Head of caudate nucleus (tissue), 42 donors: ENCODE measurements at regions not wholly inside any gene's neighbourhood (a gene's known extent, or its start where the extent isn't known, plus 50 kb on each side); places are given as distances from the start of the nearest gene placed in this dataset.

ENCODE experiments used
- DNase-seq, 42 donors: peaks; one replicate each; pipeline versions ENCODE4 v3.0.0 to v3.0.0-alpha.2; 2020 to 2021; ENCODE audit warnings: mixed read lengths in 7 of 42
- intact Hi-C: fragments of 100-400 bp; cut with DNase I; formaldehyde crosslinking; loops from one replicate; pipeline ENCODE4 v1.15.0; 2022

- intact Hi-C loops, result no loop called here
- DNase-seq, result no peak
These were observed 595.4 kb downstream of the IRX1 start for GRCh38 chr5:4191041-4191440.

- intact Hi-C loops, result no loop called here
- no peak for DNase-seq
These were observed 596.1 kb downstream of the IRX1 start for GRCh38 chr5:4191703-4192102.

GRCh38 chr5:4192111-4192510 lies 596.5 kb downstream of the IRX1 start:
- intact Hi-C loops, result no loop called here
- no peak for DNase-seq

- no peak for DNase-seq
- intact Hi-C loops, result no loop called here
These were observed 601.1 kb downstream of the IRX1 start for GRCh38 chr5:4196744-4197143.

- no peak for DNase-seq
- intact Hi-C loops, result no loop called here
These were observed 601.5 kb downstream of the IRX1 start for GRCh38 chr5:4197151-4197550.

GRCh38 chr5:4198461-4198860 lies 602.8 kb downstream of the IRX1 start:
- intact Hi-C loops, result no loop called here
- DNase-seq, result no peak

- intact Hi-C loops, result no loop called here
- DNase-seq, result no peak
These were observed 603.6 kb downstream of the IRX1 start for GRCh38 chr5:4199049-4199841.

- intact Hi-C loops, result no loop called here
- DNase-seq, result no peak
These were observed 607.5 kb downstream of the IRX1 start for GRCh38 chr5:4203146-4203545.

- intact Hi-C loops, result no loop called here
- DNase-seq, result no peak
These were observed 608.9 kb downstream of the IRX1 start for GRCh38 chr5:4204276-4205141.

GRCh38 chr5:4205398-4205797 lies 609.8 kb downstream of the IRX1 start:
- intact Hi-C loops, result no loop called here
- DNase-seq, result peak in 2 of 42 donors; percentile 16 to 20

GRCh38 chr5:4206127-4206526 lies 610.5 kb downstream of the IRX1 start:
- no peak for DNase-seq
- intact Hi-C loops, result no loop called here

GRCh38 chr5:4207486-4207885 lies 611.9 kb downstream of the IRX1 start:
- intact Hi-C loops, result no loop called here
- no peak for DNase-seq

GRCh38 chr5:4208537-4208936 lies 612.9 kb downstream of the IRX1 start:
- intact Hi-C loops, result no loop called here

GRCh38 chr5:4208996-4209395 lies 613.4 kb downstream of the IRX1 start:
- intact Hi-C loops, result no loop called here
- peak in 1 of 42 donors; percentile 33 for DNase-seq

More at GRCh38 chr5:4208537-4208936, 612.9 kb downstream of the IRX1 start:
- peak in 1 of 42 donors; percentile 18 for DNase-seq

- DNase-seq, result peak in 1 of 42 donors; percentile 8
These were observed 616.6 kb downstream of the IRX1 start for GRCh38 chr5:4212071-4212739.

GRCh38 chr5:4212981-4213819 lies 617.6 kb downstream of the IRX1 start:
- intact Hi-C loops, result no loop called here
- DNase-seq, result no peak

More at GRCh38 chr5:4212071-4212739, 616.6 kb downstream of the IRX1 start:
- intact Hi-C loops, result no loop called here

GRCh38 chr5:4215143-4215542 lies 619.5 kb downstream of the IRX1 start:
- intact Hi-C loops, result no loop called here
- no peak for DNase-seq

GRCh38 chr5:4216142-4216541 lies 620.5 kb downstream of the IRX1 start:
- intact Hi-C loops, result no loop called here
- no peak for DNase-seq

GRCh38 chr5:4220016-4220415 lies 624.4 kb downstream of the IRX1 start:
- intact Hi-C loops, result no loop called here

More at GRCh38 chr5:4220016-4220415, 624.4 kb downstream of the IRX1 start:
- peak in 8 of 42 donors; percentile 18 to 58 (median 39) for DNase-seq
